HepG2 (cell line): ENCODE measurements at regions not wholly inside any gene's neighbourhood (a gene's known extent, or its start where the extent isn't known, plus 50 kb on each side); places are given as distances from the start of the nearest gene placed in this dataset.
A peak's percentile ranks its signal among the peaks of the same experiment; 100 is the strongest.

Experiments used
- ARID3A ChIP-seq: IDR thresholded peaks from 2 replicates; pipeline ENCODE4 v1.6.1; 2012; ENCODE audit warnings: low read depth, low read length, improper control_type of control experiment
- HIVEP1 ChIP-seq: sonication (generic); formaldehyde crosslinking; IDR thresholded peaks from 2 replicates; pipeline ENCODE4 v1.4.0; 2020; ENCODE audit warnings: mild to moderate bottlenecking, missing genetic modification reagents
- HMGXB4 ChIP-seq, 2 experiments: sonication (generic) in 1 of 2; formaldehyde crosslinking in 1 of 2; IDR thresholded peaks; 2 replicates each; pipeline versions ENCODE4 v1.4.0 to v1.6.1; 2018 to 2020; ENCODE audit warnings: missing genetic modification reagents in 2 of 2, borderline replicate concordance in 1 of 2, low read depth in 1 of 2, mild to moderate bottlenecking in 1 of 2, missing biosample characterization in 1 of 2
- IKZF5 ChIP-seq: IDR thresholded peaks from 2 replicates; pipeline ENCODE4 v1.6.1; 2018; ENCODE audit warnings: missing genetic modification reagents, mild to moderate bottlenecking, missing compliant biosample characterization
- JARID2 ChIP-seq: sonication (generic); formaldehyde crosslinking; IDR thresholded peaks from 2 replicates; pipeline ENCODE4 v1.8.1; 2023; ENCODE audit warnings: missing genetic modification reagents, inconsistent platforms; ENCODE audit not compliant: insufficient replicate concordance
- SPEN ChIP-seq: sonication (generic); formaldehyde crosslinking; IDR thresholded peaks from 2 replicates; pipeline ENCODE4 v1.5.1; 2020; ENCODE audit warnings: low read depth, mild to moderate bottlenecking, missing genetic modification reagents
- STAT5B ChIP-seq: sonication (generic); formaldehyde crosslinking; IDR thresholded peaks from 2 replicates; pipeline ENCODE4 v1.4.0; 2020; ENCODE audit warnings: missing genetic modification reagents
- TFE3 ChIP-seq: IDR thresholded peaks from 2 replicates; pipeline ENCODE4 v1.6.1; 2016
- ZC3H4 ChIP-seq: sonication (generic); formaldehyde crosslinking; IDR thresholded peaks from 2 replicates; pipeline ENCODE4 v1.4.0; 2020; ENCODE audit warnings: missing genetic modification reagents, borderline replicate concordance
- ZNF225 ChIP-seq: sonication (generic); formaldehyde crosslinking; IDR thresholded peaks from 2 replicates; pipeline ENCODE4 v1.4.0; 2020; ENCODE audit warnings: mild to moderate bottlenecking, missing genetic modification reagents
- ZNF276 ChIP-seq: sonication (generic); formaldehyde crosslinking; IDR thresholded peaks from 2 replicates; pipeline ENCODE4 v1.4.0; 2020; ENCODE audit warnings: mild to moderate bottlenecking, low read depth, missing genetic modification reagents
- TF ChIP-seq, protein P1 (sequence below): sonication (generic); formaldehyde crosslinking; IDR thresholded peaks from 2 replicates; pipeline ENCODE4 v1.8.0; 2022; ENCODE audit warnings: missing genetic modification reagents, mild to moderate bottlenecking, moderate library complexity, borderline replicate concordance
- TF ChIP-seq, protein P2 (sequence below): IDR thresholded peaks from 2 replicates; pipeline ENCODE4 v1.6.1; 2012; ENCODE audit warnings: inconsistent platforms

- TF ChIP-seq, protein P1, sequence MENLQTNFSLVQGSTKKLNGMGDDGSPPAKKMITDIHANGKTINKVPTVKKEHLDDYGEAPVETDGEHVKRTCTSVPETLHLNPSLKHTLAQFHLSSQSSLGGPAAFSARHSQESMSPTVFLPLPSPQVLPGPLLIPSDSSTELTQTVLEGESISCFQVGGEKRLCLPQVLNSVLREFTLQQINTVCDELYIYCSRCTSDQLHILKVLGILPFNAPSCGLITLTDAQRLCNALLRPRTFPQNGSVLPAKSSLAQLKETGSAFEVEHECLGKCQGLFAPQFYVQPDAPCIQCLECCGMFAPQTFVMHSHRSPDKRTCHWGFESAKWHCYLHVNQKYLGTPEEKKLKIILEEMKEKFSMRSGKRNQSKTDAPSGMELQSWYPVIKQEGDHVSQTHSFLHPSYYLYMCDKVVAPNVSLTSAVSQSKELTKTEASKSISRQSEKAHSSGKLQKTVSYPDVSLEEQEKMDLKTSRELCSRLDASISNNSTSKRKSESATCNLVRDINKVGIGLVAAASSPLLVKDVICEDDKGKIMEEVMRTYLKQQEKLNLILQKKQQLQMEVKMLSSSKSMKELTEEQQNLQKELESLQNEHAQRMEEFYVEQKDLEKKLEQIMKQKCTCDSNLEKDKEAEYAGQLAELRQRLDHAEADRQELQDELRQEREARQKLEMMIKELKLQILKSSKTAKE (CRISPR knock-in tag) = peak; percentile 61
- TF ChIP-seq SPEN (CRISPR knock-in tag) = 0 out of 2 replicates have a peak, but pooled peaks have one; percentile 18
- TF ChIP-seq ZNF225 (CRISPR knock-in tag) = no peak
- no peak; a peak in 1 of 4 replicates for TF ChIP-seq HMGXB4 (CRISPR knock-in tag; IDR thresholded peaks at IDR 0.05; ENCODE audit: borderline replicate concordance in 1 of 2, low read depth in 1 of 2)
- no peak for TF ChIP-seq HIVEP1 (CRISPR knock-in tag)
- TF ChIP-seq STAT5B (CRISPR knock-in tag) = no peak
- no peak for TF ChIP-seq JARID2
- TF ChIP-seq ARID3A = peak; percentile 88; the same call in 1 of the 2 replicates
- 0 out of 2 replicates have a peak, but pooled peaks have one; percentile 22 for TF ChIP-seq ZNF276 (CRISPR knock-in tag)
- TF ChIP-seq, protein P2, sequence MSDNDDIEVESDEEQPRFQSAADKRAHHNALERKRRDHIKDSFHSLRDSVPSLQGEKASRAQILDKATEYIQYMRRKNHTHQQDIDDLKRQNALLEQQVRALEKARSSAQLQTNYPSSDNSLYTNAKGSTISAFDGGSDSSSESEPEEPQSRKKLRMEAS = peak; percentile 85
- peak; percentile 80 for TF ChIP-seq IKZF5 (CRISPR knock-in tag)
- peak; percentile 48; the same call in 1 of the 2 replicates for TF ChIP-seq TFE3
- no peak for TF ChIP-seq ZC3H4
These were observed 170.2 kb upstream of the KLF14 start (continued) for GRCh38 chr7:130904031-130904757.
